GM21723 (cell line): ENCODE measurements at regions not wholly inside any gene's neighbourhood (a gene's known extent, or its start where the extent isn't known, plus 50 kb on each side); places are given as distances from the start of the nearest gene placed in this dataset.
"Not testable (repeated sequence)": the region's sequence is repeated elsewhere in the genome, so short reads cannot be mapped to it uniquely, and the experiment has no call there.

ENCODE experiments used
- ATAC-seq: cut with Tn5 transposase; IDR thresholded peaks from one replicate; pipeline ENCODE4 v1.9.1; 2021; ENCODE audit warnings: mild to moderate bottlenecking, moderate library complexity; ENCODE audit not compliant: unreplicated experiment

- ATAC-seq: no peak
These were observed 696.5 kb downstream of the TDRD15 start for GRCh38 chr2:21820271-21820670.

GRCh38 chr2:21821672-21822227 lies 698.0 kb downstream of the TDRD15 start:
- ATAC-seq: no peak

GRCh38 chr2:21822505-21822904 lies 698.7 kb downstream of the TDRD15 start:
- no peak for ATAC-seq

- ATAC-seq: no peak
These were observed 710.0 kb downstream of the TDRD15 start for GRCh38 chr2:21833767-21834166.

GRCh38 chr2:21836261-21836660 lies 712.5 kb downstream of the TDRD15 start:
- no peak for ATAC-seq

- ATAC-seq: no peak
These were observed 713.0 kb downstream of the TDRD15 start for GRCh38 chr2:21836719-21837118.

GRCh38 chr2:21837168-21837960 lies 713.6 kb downstream of the TDRD15 start:
- no peak for ATAC-seq

GRCh38 chr2:21841341-21841740 lies 717.6 kb downstream of the TDRD15 start:
- ATAC-seq: no peak

GRCh38 chr2:21850367-21850766 lies 726.6 kb downstream of the TDRD15 start:
- not testable (repeated sequence) for ATAC-seq

GRCh38 chr2:21854938-21855337 lies 731.2 kb downstream of the TDRD15 start:
- no peak for ATAC-seq

GRCh38 chr2:21856708-21857107 lies 732.9 kb downstream of the TDRD15 start:
- ATAC-seq: no peak

- no peak for ATAC-seq
These were observed 737.1 kb downstream of the TDRD15 start for GRCh38 chr2:21860907-21861306.

GRCh38 chr2:21866316-21866715 lies 742.5 kb downstream of the TDRD15 start:
- ATAC-seq: no peak

- no peak for ATAC-seq
These were observed 764.1 kb downstream of the TDRD15 start for GRCh38 chr2:21887881-21888280.

GRCh38 chr2:21890041-21890440 lies 766.3 kb downstream of the TDRD15 start:
- ATAC-seq: no peak

GRCh38 chr2:21890716-21891115 lies 766.9 kb downstream of the TDRD15 start:
- ATAC-seq: no peak

- ATAC-seq: no peak
These were observed 767.4 kb downstream of the TDRD15 start for GRCh38 chr2:21891191-21891590.

GRCh38 chr2:21892140-21892539 lies 768.4 kb downstream of the TDRD15 start:
- no peak for ATAC-seq

- ATAC-seq: no peak
These were observed 771.4 kb downstream of the TDRD15 start for GRCh38 chr2:21895200-21895599.

GRCh38 chr2:21908712-21909380 lies 785.1 kb downstream of the TDRD15 start:
- not testable (repeated sequence) for ATAC-seq

GRCh38 chr2:21910832-21911507 lies 787.2 kb downstream of the TDRD15 start:
- no peak for ATAC-seq

- no peak for ATAC-seq
These were observed 788.6 kb downstream of the TDRD15 start for GRCh38 chr2:21912405-21912804.
